Esophagus muscularis mucosa (tissue), 4 donors: ENCODE measurements at regions not wholly inside any gene's neighbourhood (a gene's known extent, or its start where the extent isn't known, plus 50 kb on each side); places are given as distances from the start of the nearest gene placed in this dataset.

Experiments
- CTCF ChIP-seq, 3 experiments: fragments of 200-600 bp in 2 of 3; fragments of 450-650 bp in 1 of 3; sonication (generic) in 2 of 3; IDR thresholded peaks; one replicate each; pipeline ENCODE4 v1.5.1; 2017 to 2019; ENCODE audit warnings: antibody characterized with exemption in 3 of 3, mild to moderate bottlenecking in 2 of 3, moderate library complexity in 1 of 3
- EP300 ChIP-seq: sonication (generic); formaldehyde crosslinking; IDR thresholded peaks from one replicate; pipeline ENCODE4 v1.6.1; 2017; ENCODE audit warnings: antibody characterized with exemption
- POLR2A ChIP-seq: fragments of 450-650 bp; IDR thresholded peaks from one replicate; pipeline ENCODE4 v1.6.1; 2017; ENCODE audit warnings: antibody characterized with exemption, moderate library complexity, mild to moderate bottlenecking, low read depth

- TF ChIP-seq EP300 (no peak), CTCF (IDR thresholded peaks at IDR 0.05) (no peak), POLR2A (no peak)
Measured at GRCh38 chr10:78713659-78714058, 355.1 kb upstream of the ZMIZ1 start.
